ENCODE measurements at regions not wholly inside any gene's neighbourhood (a gene's known extent, or its start where the extent isn't known, plus 50 kb on each side); places are given as distances from the start of the nearest gene placed in this dataset.

- TF ChIP-seq CTCF (IDR thresholded peaks at IDR 0.05) (no peak), POLR2A (IDR thresholded peaks at IDR 0.05) (no peak)
These were observed 347.0 kb upstream of the LMCD1 start for GRCh38 chr3:8154617-8155016.
